ENCODE measurements at regions not wholly inside any gene's neighbourhood (a gene's known extent, or its start where the extent isn't known, plus 50 kb on each side); places are given as distances from the start of the nearest gene placed in this dataset.

DNA sequence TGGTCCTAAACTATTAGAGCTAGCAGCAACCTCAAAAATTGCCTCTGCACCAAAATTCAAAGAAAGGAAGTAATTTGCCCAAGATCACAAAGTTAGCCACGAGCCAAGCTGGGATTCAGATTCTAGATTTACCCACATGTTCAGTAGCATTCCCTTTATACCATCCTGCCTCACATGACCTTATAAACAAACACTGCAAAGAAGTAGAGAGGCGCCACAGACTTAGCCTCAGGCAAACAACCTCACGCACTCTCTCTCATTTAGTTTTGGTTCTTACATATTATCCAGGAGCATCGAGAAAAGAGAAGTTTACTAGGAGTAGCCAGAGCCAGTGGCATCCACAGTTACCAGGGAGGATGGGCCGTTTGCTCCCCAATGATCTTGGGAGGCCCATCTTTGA is 226.6 kb downstream of the OSR1 start:
- no peak for DNase-seq

GRCh38 chr2:19128148-19128547 is 230.3 kb downstream of the OSR1 start:
- DNase-seq = no peak

DNA sequence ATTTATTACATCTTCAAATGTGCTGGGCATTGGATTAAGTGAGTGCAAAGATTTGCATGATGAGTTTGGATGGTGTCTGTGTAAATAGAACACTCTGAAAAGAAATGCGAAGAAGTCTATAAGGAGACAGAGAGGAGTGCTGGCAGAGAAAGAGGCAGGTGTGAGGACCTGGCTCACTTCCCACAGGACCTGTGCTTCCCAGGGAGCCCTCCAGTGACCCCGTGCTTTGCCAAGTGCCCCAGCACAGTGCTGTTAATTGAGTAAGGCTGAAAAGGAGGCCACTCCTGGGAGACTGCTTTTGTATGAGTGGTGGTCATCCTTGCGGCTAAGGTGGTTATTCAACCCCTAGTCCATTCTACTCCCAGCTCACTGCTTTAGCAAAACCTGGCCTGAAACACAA is 230.8 kb downstream of the OSR1 start:
- DNase-seq = no peak

GRCh38 chr2:19125901-19126680 is 232.3 kb downstream of the OSR1 start:
- DNase-seq = no peak

DNA sequence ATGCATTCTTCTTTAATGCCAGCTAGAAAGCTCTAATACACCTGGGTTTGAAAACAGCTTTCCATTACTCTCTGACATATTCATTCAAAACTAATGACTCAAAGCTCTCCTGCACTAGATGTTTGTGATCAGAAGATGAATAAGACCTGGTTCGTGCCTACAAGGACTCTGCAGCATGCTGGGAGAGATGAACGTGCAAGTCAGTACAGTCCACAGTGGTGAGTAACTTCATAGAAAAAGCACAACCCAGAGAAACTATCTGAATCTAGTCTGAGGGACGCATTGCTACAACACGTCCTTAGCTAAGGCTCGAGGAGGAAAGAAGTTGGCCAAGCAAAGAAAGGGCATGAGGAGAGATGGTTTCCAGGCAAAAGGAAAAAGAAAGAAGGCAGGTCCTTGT is 234.3 kb downstream of the OSR1 start:
- DNase-seq = no peak

- DNase-seq = no peak
These were observed 234.9 kb downstream of the OSR1 start for GRCh38 chr2:19123556-19123955.

DNA sequence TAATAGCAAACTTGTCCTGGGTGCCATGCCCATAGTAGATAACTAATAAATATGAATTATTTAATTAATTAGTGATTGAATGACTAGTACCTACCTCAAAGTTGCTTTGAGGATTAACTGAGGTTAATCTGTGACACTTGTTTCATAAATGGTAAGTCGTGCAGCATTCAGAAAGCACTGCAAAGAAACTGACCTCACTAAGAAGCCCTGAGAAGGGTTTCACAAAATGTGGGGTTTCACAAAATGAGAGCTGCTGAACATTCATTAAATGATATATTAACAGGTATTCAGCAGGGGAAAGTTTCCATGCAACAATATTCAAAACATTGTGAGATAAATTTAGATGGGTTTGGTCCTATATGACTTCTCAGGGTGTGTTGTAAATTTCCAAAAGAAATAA is 236.2 kb downstream of the OSR1 start:
- DNase-seq = no peak

DNA sequence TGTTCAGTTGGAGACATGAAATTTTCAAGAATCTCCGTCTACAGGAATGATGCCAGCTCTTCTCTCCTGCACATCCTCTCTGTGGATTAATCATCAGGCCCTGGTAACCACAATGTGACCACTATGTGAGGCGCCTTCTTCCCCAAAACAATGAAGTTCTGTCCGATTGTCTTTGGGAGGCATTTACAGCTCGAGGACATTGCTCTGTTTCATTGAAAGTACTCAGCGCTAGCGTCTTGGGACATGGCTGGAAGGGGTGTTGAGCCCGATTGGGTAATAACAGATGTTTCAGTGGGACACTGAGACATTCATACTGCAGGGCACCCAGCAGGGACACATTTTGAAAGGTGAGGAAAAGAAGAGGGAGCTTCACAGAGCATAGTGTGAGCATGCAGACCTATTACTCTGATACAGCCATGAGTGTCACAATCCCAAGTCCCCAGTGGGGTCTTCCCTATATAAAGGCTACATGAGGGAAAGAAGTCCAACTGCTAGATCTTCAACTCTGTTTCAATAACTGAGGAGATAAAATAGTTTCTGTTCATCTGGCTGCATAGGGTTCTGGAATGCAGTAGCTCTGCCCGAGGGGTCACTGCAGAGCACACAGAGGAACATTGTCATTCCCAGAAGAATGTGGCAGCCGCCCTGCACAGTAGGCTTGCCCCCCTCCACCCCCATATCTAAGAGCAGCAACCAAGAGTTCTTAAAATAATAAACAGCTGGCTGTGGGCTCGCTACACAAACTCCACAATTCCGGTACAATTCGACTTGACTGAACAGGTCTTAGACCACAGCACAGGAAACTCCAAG is 237.3 kb downstream of the OSR1 start:
- no peak for DNase-seq

GRCh38 chr2:19120181-19120580 is 238.2 kb downstream of the OSR1 start:
- DNase-seq = no peak

GRCh38 chr2:19119326-19120001 is 239.0 kb downstream of the OSR1 start:
- DNase-seq = no peak

- no peak for DNase-seq
These were observed 241.5 kb downstream of the OSR1 start for GRCh38 chr2:19116918-19117317.

DNA sequence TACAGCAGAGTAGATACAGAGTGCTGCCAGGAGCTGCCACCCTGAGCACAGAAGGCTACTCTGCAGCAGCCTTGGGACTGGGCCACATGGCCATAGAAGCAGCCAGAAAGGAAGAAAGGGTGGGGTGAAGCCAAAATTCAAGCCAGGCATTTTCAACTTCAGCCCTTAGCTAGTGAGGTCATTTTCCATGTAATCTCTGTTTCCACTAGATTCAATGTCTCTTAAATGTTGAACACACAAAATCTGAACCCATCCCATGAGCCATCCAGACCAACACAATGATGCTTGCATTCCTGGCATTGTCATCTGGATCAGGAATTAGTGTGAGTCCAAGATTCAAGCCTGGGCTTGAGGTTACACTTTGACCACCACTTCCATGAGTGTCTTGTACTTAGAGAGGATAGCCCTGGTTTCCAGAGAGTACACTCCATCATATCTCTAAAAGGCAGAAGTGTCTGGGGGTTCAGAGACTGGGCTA is 243.6 kb downstream of the OSR1 start:
- DNase-seq = no peak

GRCh38 chr2:19114126-19114525 is 244.3 kb downstream of the OSR1 start:
- DNase-seq = no peak

DNA sequence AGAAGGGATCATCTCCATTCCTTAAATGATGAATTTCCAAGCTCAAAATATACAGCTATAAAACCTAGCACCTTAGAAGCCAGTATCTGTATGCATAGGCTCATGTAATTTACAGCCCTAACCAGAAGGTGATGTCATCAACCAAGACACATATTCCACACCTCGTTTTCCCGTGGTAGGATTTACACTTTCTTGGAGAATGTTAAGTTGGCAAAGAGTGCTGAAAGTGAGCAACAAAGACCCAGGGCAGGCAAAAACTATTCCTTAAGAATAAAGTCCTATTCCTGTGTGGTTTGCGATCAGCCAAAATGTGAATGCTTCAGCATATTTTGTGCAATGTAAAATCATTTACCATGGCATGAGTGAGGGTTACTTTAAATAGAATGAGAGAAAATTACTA is 247.1 kb downstream of the OSR1 start:
- no peak for DNase-seq

- no peak for DNase-seq
These were observed 248.9 kb downstream of the OSR1 start for GRCh38 chr2:19109518-19109917.

GRCh38 chr2:19106376-19106775 is 252.0 kb downstream of the OSR1 start:
- no peak for DNase-seq

DNA sequence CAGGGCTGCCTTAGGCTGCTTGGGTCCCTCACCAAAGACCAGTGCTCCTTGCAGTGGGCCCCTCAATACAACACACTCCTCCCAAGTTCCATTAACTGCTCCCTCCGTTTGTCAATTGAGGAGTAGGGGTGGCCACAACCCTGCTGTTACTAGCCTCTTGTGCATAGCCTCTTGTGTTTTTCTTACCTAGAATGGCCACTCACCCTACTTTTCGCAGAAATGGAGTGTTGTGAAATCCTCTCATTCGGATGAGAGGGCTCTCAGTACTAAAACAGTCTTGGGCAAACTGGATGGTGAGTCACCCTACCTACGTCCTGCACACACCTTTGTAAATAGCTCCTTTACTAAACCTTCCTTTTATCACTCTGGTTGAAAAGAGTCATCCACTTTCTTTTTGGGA is 253.9 kb downstream of the OSR1 start:
- DNase-seq = no peak

DNA sequence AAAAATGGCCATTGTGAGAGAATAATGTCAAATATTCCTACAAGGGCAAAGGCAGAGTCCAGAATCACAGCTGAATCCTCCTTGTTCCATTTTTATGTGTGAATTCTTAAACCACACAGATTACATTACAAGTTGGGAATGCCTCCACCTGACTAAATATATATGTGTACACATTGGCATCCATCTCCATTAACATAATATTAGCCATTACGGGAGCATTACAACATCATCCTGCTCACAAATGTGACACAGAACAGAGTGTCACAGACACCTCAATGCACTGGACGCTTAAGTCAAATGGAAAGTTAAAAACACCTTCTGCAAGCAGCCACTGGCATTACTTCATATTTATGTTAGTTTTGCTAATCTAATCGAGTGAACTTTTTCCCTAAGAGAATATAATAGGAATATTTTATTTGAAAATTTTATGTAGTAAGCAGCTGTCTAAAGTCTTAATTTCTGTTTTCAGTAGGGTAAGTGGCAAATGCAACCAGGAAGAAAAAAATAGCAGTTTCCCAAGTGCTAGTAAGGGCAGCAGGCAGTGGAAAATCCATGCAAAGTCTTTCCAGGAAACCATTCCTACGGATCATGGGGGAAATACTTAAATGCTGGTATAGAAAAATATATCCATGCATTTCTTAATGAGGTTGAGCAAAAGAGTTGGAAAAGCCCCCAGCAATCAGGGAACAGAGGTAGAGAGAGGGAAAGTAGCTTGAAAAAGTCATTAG is 255.6 kb downstream of the OSR1 start:
- no peak for DNase-seq

GRCh38 chr2:19101968-19102367 is 256.5 kb downstream of the OSR1 start:
- DNase-seq = no peak

DNA sequence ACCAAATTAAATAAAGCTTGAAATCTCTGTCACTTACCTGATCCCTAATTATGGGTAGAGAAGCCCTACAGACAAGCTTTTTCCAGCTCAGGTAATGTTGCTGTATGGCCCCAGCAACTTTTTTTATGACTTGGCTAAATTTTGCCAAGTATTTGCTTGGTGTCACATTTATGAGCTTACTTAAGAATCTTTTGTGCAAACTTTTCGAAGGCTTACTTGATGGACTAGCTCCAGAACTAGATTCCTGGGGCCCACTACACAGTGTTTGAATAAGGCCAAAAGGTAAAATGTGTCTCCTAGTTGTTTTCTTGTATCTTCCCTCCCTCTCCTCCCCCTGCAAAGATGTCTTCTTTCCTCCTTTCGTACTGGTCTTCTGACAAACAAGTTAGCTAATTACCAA is 257.9 kb downstream of the OSR1 start:
- no peak for DNase-seq

GRCh38 chr2:19099181-19099580 is 259.2 kb downstream of the OSR1 start:
- DNase-seq = no peak

- no peak for DNase-seq
These were observed 259.8 kb downstream of the OSR1 start for GRCh38 chr2:19098467-19099160.

All from stimulated activated CD4-positive, alpha-beta T cell treated with anti-CD3 and anti-CD28 coated beads, Interleukin-1b, Interleukin-23, amount 100 ng/mL, for 48 hours (primary cell).